Activated CD4-positive, alpha-beta T cell treated with anti-CD3 and anti-CD28 coated beads for 36 hours (primary cell): ENCODE measurements at regions not wholly inside any gene's neighbourhood (a gene's known extent, or its start where the extent isn't known, plus 50 kb on each side); places are given as distances from the start of the nearest gene placed in this dataset.
"Not testable (repeated sequence)": the region's sequence is repeated elsewhere in the genome, so short reads cannot be mapped to it uniquely, and the experiment has no call there.

Experiments used
- ATAC-seq: fragments of 200-7000 bp; cut with Tn5 transposase; one replicate; pipeline ENCODE4 v1.10.0; 2021; ENCODE audit warnings: mild to moderate bottlenecking, moderate library complexity
- CTCF ChIA-PET: fragments of 350-600 bp; sonication (Branson Sonifier 250); formaldehyde crosslinking; loops from one replicate; lab custom pipeline; 2021; ENCODE audit warnings: antibody characterized with exemption; lab: Charles Lee
- POLR2A ChIA-PET: fragments of 350-600 bp; sonication (Branson Sonifier 250); formaldehyde crosslinking; loops from one replicate; lab custom pipeline; 2021; ENCODE audit warnings: antibody characterized with exemption, inconsistent platforms; lab: Charles Lee
- DNase-seq: peaks from one replicate; pipeline ENCODE4 v3.0.0-alpha.2; 2020
- H3K27ac Mint-ChIP-seq: one replicate; pipeline ENCODE4 v1.8.0; 2021; ENCODE audit warnings: mixed read lengths
- H3K27me3 Mint-ChIP-seq: one replicate; pipeline ENCODE4 v1.8.0; 2021; ENCODE audit warnings: mixed read lengths
- H3K36me3 Mint-ChIP-seq: one replicate; pipeline ENCODE4 v1.8.0; 2021; ENCODE audit warnings: low read depth, mixed read lengths
- H3K4me1 Mint-ChIP-seq: one replicate; pipeline ENCODE4 v1.8.0; 2021; ENCODE audit warnings: mixed read lengths
- H3K4me3 Mint-ChIP-seq: one replicate; pipeline ENCODE4 v1.8.0; 2021; ENCODE audit warnings: mild to moderate bottlenecking, moderate library complexity, mixed read lengths
- H3K9me3 Mint-ChIP-seq: one replicate; pipeline ENCODE4 v1.8.0; 2021; ENCODE audit warnings: low read depth, mixed read lengths
- intact Hi-C, 2 experiments: fragments of 100-400 bp; cut with DNase I in 1 of 2; cut with micrococcal nuclease in 1 of 2; formaldehyde crosslinking; loops; one replicate each; pipeline versions ENCODE4 v1.14.2 to v1.15.1; 2022 to 2024; cut with DNase I, micrococcal nuclease

- DNase-seq (no peak), ATAC-seq (no peak)
- no peaks in the 10 kb centered on the region for H3K36me3 Mint-ChIP-seq
- peaks cover 28% of the 10 kb centered on the region for H3K4me1 Mint-ChIP-seq
- H3K9me3 Mint-ChIP-seq = no peaks in the 10 kb centered on the region
- intact Hi-C loops = loop anchor here (2.0 to 10.0 kb wide), 2 partner anchors 117 to 119 kb away; partner anchors contain the start of gene AFDN (in 2 of the 2)
- POLR2A ChIA-PET = interaction anchor here (0.6 kb wide), 1 partner anchor 822 kb away, joined by 4 read pairs; no protein-coding TSS in a partner anchor
- H3K27ac Mint-ChIP-seq = no peak overlapping the region
- H3K4me3 Mint-ChIP-seq = no peak overlapping the region
- CTCF ChIA-PET = interaction anchor here (0.6 kb wide), 1 partner anchor 404 kb away, joined by 4 read pairs; no protein-coding TSS in a partner anchor
- peaks cover 67% of the 10 kb centered on the region for H3K27me3 Mint-ChIP-seq
Measured at GRCh38 chr6:167707686-167708500, 118.8 kb upstream of the AFDN start.

GRCh38 chr6:167708501-167709094, 118.1 kb upstream of the AFDN start:
- Mint-ChIP-seq H3K36me3 (no peaks in the 10 kb centered on the region), H3K4me3 (no peak overlapping the region), H3K9me3 (no peaks in the 10 kb centered on the region), H3K27ac (no peak overlapping the region), H3K27me3 (peaks cover 68% of the 10 kb centered on the region), H3K4me1 (peaks cover 28% of the 10 kb centered on the region)
- CTCF ChIA-PET = no interaction called here
- DNase-seq (no peak), ATAC-seq (no peak)
- POLR2A ChIA-PET = no interaction called here
- intact Hi-C loops = loop anchor here in 1 of 2 experiments (10.0 kb wide), 1 partner anchor 116 kb away; the partner anchor contains the start of gene AFDN

- POLR2A ChIA-PET = no interaction called here
- peaks cover 28% of the 10 kb centered on the region for H3K4me1 Mint-ChIP-seq
- intact Hi-C loops = loop anchor here in 1 of 2 experiments (10.0 kb wide), 1 partner anchor 116 kb away; the partner anchor contains the start of gene AFDN
- ATAC-seq (no peak), DNase-seq (no peak)
- H3K27ac Mint-ChIP-seq = no peak overlapping the region
- peaks cover 74% of the 10 kb centered on the region for H3K27me3 Mint-ChIP-seq
- H3K9me3 Mint-ChIP-seq = no peaks in the 10 kb centered on the region
- CTCF ChIA-PET = no interaction called here
- H3K4me3 Mint-ChIP-seq = no peak overlapping the region
- no peaks in the 10 kb centered on the region for H3K36me3 Mint-ChIP-seq
Measured at GRCh38 chr6:167709196-167709595, 117.5 kb upstream of the AFDN start.

GRCh38 chr6:167709776-167710336, 116.9 kb upstream of the AFDN start:
- peaks cover 76% of the 10 kb centered on the region for H3K27me3 Mint-ChIP-seq
- H3K27ac Mint-ChIP-seq, H3K36me3 Mint-ChIP-seq, CTCF ChIA-PET, H3K4me3 Mint-ChIP-seq, ATAC-seq, H3K9me3 Mint-ChIP-seq, DNase-seq, POLR2A ChIA-PET: not testable (repeated sequence)
- intact Hi-C loops = loop anchor here in 1 of 2 experiments (10.0 kb wide), 1 partner anchor 115 kb away; the partner anchor contains the start of gene AFDN
- peaks cover 26% of the 10 kb centered on the region for H3K4me1 Mint-ChIP-seq

GRCh38 chr6:167710363-167710920, 116.3 kb upstream of the AFDN start:
- Mint-ChIP-seq H3K36me3 (no peaks in the 10 kb centered on the region), H3K27me3 (peaks cover 73% of the 10 kb centered on the region), H3K9me3 (no peaks in the 10 kb centered on the region), H3K27ac (no peak overlapping the region), H3K4me3 (no peak overlapping the region), H3K4me1 (peaks cover 21% of the 10 kb centered on the region)
- ATAC-seq (no peak), DNase-seq (no peak)
- CTCF ChIA-PET = no interaction called here
- intact Hi-C loops = no loop called here
- POLR2A ChIA-PET = no interaction called here

- H3K36me3 Mint-ChIP-seq = no peaks in the 10 kb centered on the region
- intact Hi-C loops = no loop called here
- DNase-seq = no peak
- no peak for ATAC-seq
- peaks cover 73% of the 10 kb centered on the region for H3K27me3 Mint-ChIP-seq
- H3K9me3 Mint-ChIP-seq = no peaks in the 10 kb centered on the region
- no peak overlapping the region for H3K4me3 Mint-ChIP-seq
- POLR2A ChIA-PET = no interaction called here
- CTCF ChIA-PET = interaction anchor here (0.9 kb wide), 1 partner anchor 84 kb away, joined by 3 read pairs; no protein-coding TSS in a partner anchor
- H3K27ac Mint-ChIP-seq = no peak overlapping the region
- peaks cover 15% of the 10 kb centered on the region for H3K4me1 Mint-ChIP-seq
Measured at GRCh38 chr6:167711211-167711610, 115.5 kb upstream of the AFDN start.

GRCh38 chr6:167711768-167712730, 114.7 kb upstream of the AFDN start:
- intact Hi-C loops = no loop called here
- H3K4me3 Mint-ChIP-seq = no peak overlapping the region
- no peaks in the 10 kb centered on the region for H3K36me3 Mint-ChIP-seq

GRCh38 chr6:167712731-167713475, 113.8 kb upstream of the AFDN start:
- H3K9me3 Mint-ChIP-seq = peaks cover 1% of the 10 kb centered on the region
- H3K27me3 Mint-ChIP-seq = peaks cover 69% of the 10 kb centered on the region
- ATAC-seq (no peak), DNase-seq (no peak)
- no peak overlapping the region for H3K4me3 Mint-ChIP-seq
- ChIA-PET CTCF (no interaction called here), POLR2A (no interaction called here)
- intact Hi-C loops = no loop called here
- no peaks in the 10 kb centered on the region for H3K36me3 Mint-ChIP-seq
- H3K4me1 Mint-ChIP-seq = peaks cover 6% of the 10 kb centered on the region
- no peak overlapping the region for H3K27ac Mint-ChIP-seq

More at GRCh38 chr6:167711768-167712730, 114.7 kb upstream of the AFDN start:
- POLR2A ChIA-PET = no interaction called here
- Mint-ChIP-seq H3K27me3 (peaks cover 76% of the 10 kb centered on the region), H3K9me3 (no peaks in the 10 kb centered on the region), H3K4me1 (peaks cover 7% of the 10 kb centered on the region), H3K27ac (no peak overlapping the region)
- ATAC-seq (no peak), DNase-seq (no peak)
- CTCF ChIA-PET = interaction anchor here (0.9 kb wide), 1 partner anchor 83 kb away, joined by 3 read pairs; no protein-coding TSS in a partner anchor

- ChIA-PET POLR2A (no interaction called here), CTCF (no interaction called here)
- ATAC-seq (no peak), DNase-seq (no peak)
- no peak overlapping the region for H3K4me3 Mint-ChIP-seq
- intact Hi-C loops = no loop called here
- peaks cover 65% of the 10 kb centered on the region for H3K27me3 Mint-ChIP-seq
- peaks cover 2% of the 10 kb centered on the region for H3K4me1 Mint-ChIP-seq
- peaks cover 2% of the 10 kb centered on the region for H3K9me3 Mint-ChIP-seq
- no peaks in the 10 kb centered on the region for H3K36me3 Mint-ChIP-seq
- no peak overlapping the region for H3K27ac Mint-ChIP-seq
Measured at GRCh38 chr6:167714152-167714551, 112.6 kb upstream of the AFDN start.

- ChIA-PET CTCF (interaction anchor here (0.8 to 1.1 kb wide), 2 partner anchors 11 to 960 kb away, joined by 3 read pairs; no protein-coding TSS in a partner anchor), POLR2A (no interaction called here)
- DNase-seq = no peak
- Mint-ChIP-seq H3K27me3 (peaks cover 52% of the 10 kb centered on the region), H3K4me1 (no peaks in the 10 kb centered on the region), H3K27ac (no peak overlapping the region), H3K4me3 (no peak overlapping the region), H3K36me3 (no peaks in the 10 kb centered on the region), H3K9me3 (peaks cover 2% of the 10 kb centered on the region)
- intact Hi-C loops = no loop called here
- no peak for ATAC-seq
Measured at GRCh38 chr6:167717455-167717854, 109.3 kb upstream of the AFDN start.
